Head of caudate nucleus (tissue), 42 donors: ENCODE measurements at regions not wholly inside any gene's neighbourhood (a gene's known extent, or its start where the extent isn't known, plus 50 kb on each side); places are given as distances from the start of the nearest gene placed in this dataset.
"Not testable (repeated sequence)": the region's sequence is repeated elsewhere in the genome, so short reads cannot be mapped to it uniquely, and the experiment has no call there.

Experiments
- DNase-seq, 42 donors: peaks; one replicate each; pipeline versions ENCODE4 v3.0.0 to v3.0.0-alpha.2; 2020 to 2021; ENCODE audit warnings: mixed read lengths in 7 of 42
- intact Hi-C: fragments of 100-400 bp; cut with DNase I; formaldehyde crosslinking; loops from one replicate; pipeline ENCODE4 v1.15.0; 2022

DNA sequence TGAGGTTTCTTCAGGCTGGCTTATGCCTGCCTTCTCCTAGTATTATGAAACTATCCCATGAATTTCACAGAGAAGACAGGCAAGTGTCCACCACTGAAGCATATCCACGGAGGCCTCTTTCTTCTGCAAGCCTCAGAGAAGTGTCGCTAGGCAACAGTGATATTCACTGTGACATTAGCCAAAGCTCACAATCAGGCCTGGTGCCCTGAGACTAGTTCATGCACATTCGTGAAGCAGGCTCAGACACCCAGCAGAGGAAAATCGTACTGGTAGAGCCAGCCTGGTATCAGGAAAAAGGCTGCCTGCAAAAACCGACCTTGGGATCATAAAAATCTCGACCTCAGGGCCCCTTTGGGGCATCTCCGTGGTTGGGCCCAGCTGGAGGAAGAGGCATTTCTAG, 573.1 kb upstream of the TSPY4 start:
- intact Hi-C loops, result no loop called here
- no peak for DNase-seq

GRCh38 chrY:8781184-8781890, 555.9 kb upstream of the TSPY4 start:
- no peak for DNase-seq
- intact Hi-C loops, result no loop called here

DNA sequence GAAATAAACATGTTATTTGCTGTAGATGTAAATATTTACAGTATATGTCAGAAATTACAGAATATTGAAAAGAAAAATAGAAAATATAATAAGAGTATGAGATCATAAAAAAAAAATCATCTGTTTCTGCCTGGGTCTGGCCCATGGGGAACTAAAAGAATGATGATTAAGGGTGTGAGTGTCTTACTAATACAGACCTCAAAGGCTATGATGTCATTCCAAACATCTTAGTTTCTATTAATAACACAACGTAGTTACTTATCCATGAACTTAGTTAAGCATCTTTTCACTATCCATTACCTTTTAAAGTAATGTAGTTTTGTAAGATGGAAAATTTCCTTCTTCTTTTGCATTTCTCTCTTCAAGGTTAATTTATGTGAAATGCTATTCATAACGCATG, 542.7 kb upstream of the TSPY4 start:
- DNase-seq, result no peak
- intact Hi-C loops, result no loop called here

DNA sequence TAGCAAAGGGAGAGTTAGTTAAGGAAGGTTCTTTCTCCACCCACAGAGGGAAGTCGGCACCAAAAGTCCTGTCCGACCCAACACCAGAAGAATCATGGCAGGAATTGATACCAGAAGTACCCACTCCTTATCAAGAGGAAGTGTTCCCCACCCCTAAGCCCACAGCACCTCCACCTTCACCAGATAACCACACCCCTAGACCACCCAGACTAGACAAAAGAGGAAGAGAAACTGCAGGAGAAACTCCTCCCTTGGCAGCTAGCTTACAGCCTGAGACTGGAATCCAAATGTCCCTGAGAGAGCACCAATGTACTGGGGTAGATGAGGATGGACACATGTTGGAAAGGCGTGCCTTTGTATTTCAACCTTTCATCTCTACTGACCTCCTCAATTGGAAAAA, 532.9 kb upstream of the TSPY4 start:
- no peak for DNase-seq
- intact Hi-C loops, result no loop called here

- intact Hi-C loops, result no loop called here
- peak in 1 of 42 donors; percentile 1 for DNase-seq
Observed at GRCh38 chrY:8807648-8808408, 529.4 kb upstream of the TSPY4 start.

DNA sequence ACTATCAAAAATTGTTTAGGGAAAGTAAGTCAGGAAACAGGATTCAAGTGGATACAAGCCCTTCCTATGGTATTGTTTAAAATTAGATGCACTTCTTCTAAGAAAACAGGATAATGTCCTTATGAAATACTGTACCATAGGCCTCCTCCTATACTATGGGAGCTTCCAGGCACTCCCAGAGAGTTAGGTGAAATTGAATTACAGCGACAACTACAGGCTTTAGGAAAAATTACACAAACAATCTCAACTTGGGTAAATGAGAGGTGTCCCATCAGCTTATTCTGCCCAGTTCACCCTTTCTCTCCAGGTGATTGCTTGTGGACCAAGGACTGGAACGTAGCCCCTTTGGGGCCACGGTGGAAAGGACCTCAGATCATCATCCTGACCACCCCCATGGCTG, 528.7 kb upstream of the TSPY4 start:
- intact Hi-C loops, result no loop called here
- peak in 1 of 42 donors; percentile 1 for DNase-seq

DNA sequence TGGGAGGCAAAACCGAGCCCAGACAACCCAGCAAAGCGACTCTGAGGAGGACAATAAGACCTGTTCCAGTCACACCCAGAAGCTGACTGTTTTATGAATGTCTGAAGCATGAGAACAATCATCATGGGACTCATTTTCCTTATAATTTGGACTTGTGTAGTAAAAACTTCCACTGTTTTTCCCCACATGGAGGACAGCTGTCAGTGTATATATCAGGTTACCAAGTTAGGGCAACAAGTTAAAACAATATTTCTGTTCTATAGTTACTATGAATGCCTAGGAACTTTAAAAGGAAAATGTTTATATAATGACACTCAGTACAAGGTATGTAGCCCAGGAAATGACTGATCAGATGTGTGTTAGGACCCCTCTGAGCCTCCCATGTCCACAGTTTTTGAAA, 528.2 kb upstream of the TSPY4 start:
- intact Hi-C loops, result no loop called here
- DNase-seq, result no peak

DNA sequence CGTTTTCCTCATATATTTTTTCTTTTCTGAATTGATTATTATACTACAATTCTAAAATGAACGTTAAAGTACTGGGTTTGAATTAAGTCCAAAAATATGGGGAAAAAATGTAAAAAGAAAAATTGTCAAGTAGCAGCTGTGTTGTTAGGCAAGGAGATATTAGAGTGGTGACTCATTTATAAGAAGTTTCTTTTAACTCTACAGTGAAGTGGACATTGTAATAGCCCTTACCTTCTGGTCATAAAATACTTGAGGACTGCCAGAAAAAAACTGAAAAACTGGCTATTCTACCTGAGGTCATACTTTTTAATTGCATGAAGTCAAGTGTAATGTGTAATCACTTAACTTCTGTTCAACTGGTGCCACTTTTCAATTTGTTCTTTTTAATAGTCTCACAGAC, 523.1 kb upstream of the TSPY4 start:
- intact Hi-C loops, result no loop called here
- DNase-seq, result no peak

GRCh38 chrY:8815616-8816015, 521.6 kb upstream of the TSPY4 start:
- DNase-seq, result no peak
- intact Hi-C loops, result no loop called here

GRCh38 chrY:8820032-8820431, 517.2 kb upstream of the TSPY4 start:
- intact Hi-C loops, result no loop called here
- no peak for DNase-seq

DNA sequence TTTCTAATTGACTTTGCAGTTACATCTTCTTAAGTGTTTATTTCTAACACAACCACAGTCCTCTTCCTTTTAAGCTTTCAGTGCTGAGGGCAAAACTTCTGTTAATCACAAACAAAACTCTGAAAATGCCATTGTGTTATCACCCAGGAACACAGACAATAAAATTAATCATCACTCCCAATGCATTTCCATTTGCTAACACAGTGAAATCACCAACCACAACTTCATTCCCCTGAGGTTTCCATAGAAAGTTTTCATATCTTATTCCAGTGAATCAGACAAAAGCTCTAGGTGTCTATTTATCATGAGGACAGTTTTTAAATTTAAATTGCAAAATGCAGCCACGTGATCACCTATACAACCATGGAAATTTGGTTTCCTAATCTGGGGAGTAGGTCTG, 516.2 kb upstream of the TSPY4 start:
- DNase-seq, result no peak
- intact Hi-C loops, result no loop called here

- DNase-seq, result no peak
- intact Hi-C loops, result no loop called here
Observed at GRCh38 chrY:8852278-8852677, 485.0 kb upstream of the TSPY4 start.

- DNase-seq, result no peak
- intact Hi-C loops, result no loop called here
Observed at GRCh38 chrY:8888371-8888770, 448.9 kb upstream of the TSPY4 start.

DNA sequence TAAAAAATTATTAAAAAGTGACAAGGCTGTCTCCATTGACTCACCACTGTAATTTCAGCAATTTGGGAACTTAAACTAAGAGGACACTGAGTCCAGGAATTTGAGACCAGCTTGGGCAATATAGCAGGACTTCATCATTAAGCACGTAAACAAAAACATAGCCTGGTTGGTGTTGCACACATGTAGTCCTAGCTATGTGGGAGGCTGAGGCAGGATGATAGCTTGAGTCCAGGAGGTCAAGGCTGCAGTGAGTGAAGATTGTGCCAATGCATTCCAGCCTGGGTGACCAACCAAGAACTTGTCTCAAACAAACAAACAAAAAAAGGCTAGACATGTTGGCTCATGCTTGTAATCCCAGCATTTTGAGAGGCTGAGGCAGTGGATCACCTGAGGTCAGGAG, 439.4 kb upstream of the TSPY4 start:
- intact Hi-C loops, result no loop called here
- no peak for DNase-seq

- intact Hi-C loops, result no loop called here
- DNase-seq, result no peak
Observed at GRCh38 chrY:8905141-8905540, 432.1 kb upstream of the TSPY4 start.

GRCh38 chrY:8922576-8922975, 414.7 kb upstream of the TSPY4 start:
- DNase-seq, intact Hi-C loops: not testable (repeated sequence)
